Psoas muscle (tissue), 7 donors: ENCODE measurements at regions not wholly inside any gene's neighbourhood (a gene's known extent, or its start where the extent isn't known, plus 50 kb on each side); places are given as distances from the start of the nearest gene placed in this dataset.

Experiments used
- ATAC-seq, 4 donors: fragments of 200-7000 bp; cut with Tn5 transposase; one replicate each; pipeline ENCODE4 v1.9.1; 2020; ENCODE audit warnings: moderate library complexity in 3 of 4, mild to moderate bottlenecking in 2 of 4
- DNase-seq, 2 donors: peaks; one replicate each; pipeline ENCODE4 v3.0.0-alpha.2; 2020
- H3K27ac ChIP-seq: fragments of 200-600 bp; one replicate; pipeline ENCODE4 v1.8.0; 2022
- H3K27me3 ChIP-seq, 3 donors: fragments of 200-600 bp in 1 of 3; one replicate each; pipeline versions ENCODE4 v1.6.1 to v1.8.0; 2013 to 2022; ENCODE audit warnings: low read length in 2 of 3, mild to moderate bottlenecking in 2 of 3, moderate library complexity in 1 of 3; ENCODE audit not compliant: insufficient read depth in 3 of 3
- H3K36me3 ChIP-seq, 2 donors: fragments of 200-600 bp in 1 of 2; one replicate each; pipeline versions ENCODE4 v1.6.1 to v1.8.0; 2013 to 2022; ENCODE audit warnings: low read depth in 1 of 2, mild to moderate bottlenecking in 1 of 2, moderate library complexity in 1 of 2; ENCODE audit not compliant: insufficient read depth in 1 of 2
- H3K4me1 ChIP-seq: fragments of 200-600 bp; one replicate; pipeline ENCODE4 v1.8.0; 2022
- H3K4me3 ChIP-seq: fragments of 200-600 bp; one replicate; pipeline ENCODE4 v1.8.0; 2022; ENCODE audit warnings: mild to moderate bottlenecking
- H3K9me3 ChIP-seq: fragments of 200-600 bp; one replicate; pipeline ENCODE4 v1.8.0; 2022
- CTCF ChIP-seq: fragments of 200-600 bp; IDR thresholded peaks from one replicate; pipeline ENCODE4 v1.8.0; 2022; ENCODE audit warnings: antibody characterized with exemption
- WGBS, 3 donors: extraction: QIAGEN DNeasy Blood & Tissue Kit; methylation state at CpG; one replicate each; pipeline versions ENCODE4 v1.1.6 to v1.1.7; 2013; 5-methylcytosine and 5-hydroxymethylcytosine counted together
- intact Hi-C, 2 donors: fragments of 100-400 bp; cut with DNase I; formaldehyde crosslinking; loops; one replicate each; pipeline versions ENCODE4 v1.11.0 to v1.14.2; 2022
- donor health status: healthy with polysubstance abuse.
- donor health status: DM: no; HTN: no; CAD: no; lungs with moderate emphysema.
- donor health status: Bipolar disorder and iron deficiency.
- donor health status: healthy.
- donor health status: DM: yes; HTN: yes; CAD: no.
- donor health status: DM: no; HTN: no; CAD: no.
- donor health status: DM: yes; HTN: yes; CAD: no.

- intact Hi-C loops = no loop called here
- H3K9me3 ChIP-seq = no peaks in the 10 kb centered on the region
- H3K27me3 ChIP-seq = no peaks in the 10 kb centered on the region
- H3K27ac ChIP-seq = no peak overlapping the region
- no peaks in the 10 kb centered on the region for H3K4me1 ChIP-seq
- ATAC-seq = no peak
- TF ChIP-seq CTCF = no peak
- no peaks in the 10 kb centered on the region for H3K36me3 ChIP-seq
- DNase-seq = no peak
- 35 to 46% (median 41%) methylated on average over 6 of the region's 6 CpGs for WGBS, 3 donors
- H3K4me3 ChIP-seq = no peak overlapping the region
Observed at GRCh38 chr12:125376422-125376821, 311.2 kb downstream of the AACS start.

GRCh38 chr12:125377093-125377492 lies 311.9 kb downstream of the AACS start:
- 86 to 89% (median 87%) methylated on average over 1 of the region's 1 CpG for WGBS, 3 donors
- H3K27ac ChIP-seq = no peak overlapping the region
- ATAC-seq = no peak
- TF ChIP-seq CTCF = no peak
- no peaks in the 10 kb centered on the region for H3K4me1 ChIP-seq
- intact Hi-C loops = no loop called here
- no peaks in the 10 kb centered on the region for H3K36me3 ChIP-seq
- no peaks in the 10 kb centered on the region for H3K9me3 ChIP-seq
- no peak overlapping the region for H3K4me3 ChIP-seq
- no peak for DNase-seq
- no peaks in the 10 kb centered on the region for H3K27me3 ChIP-seq

- 78 to 82% (median 79%) methylated on average over 4 of the region's 4 CpGs for WGBS, 3 donors
- no peaks in the 10 kb centered on the region for H3K36me3 ChIP-seq
- H3K4me3 ChIP-seq = no peak overlapping the region
- DNase-seq (no peak), ATAC-seq (no peak)
- TF ChIP-seq CTCF = no peak
- intact Hi-C loops = no loop called here
- H3K4me1 ChIP-seq = no peaks in the 10 kb centered on the region
- H3K27me3 ChIP-seq = no peaks in the 10 kb centered on the region
- H3K27ac ChIP-seq = no peak overlapping the region
- H3K9me3 ChIP-seq = no peaks in the 10 kb centered on the region
Observed at GRCh38 chr12:125381373-125381772, 316.1 kb downstream of the AACS start.

- Histone ChIP-seq H3K4me3 (no peak overlapping the region), H3K9me3 (no peaks in the 10 kb centered on the region), H3K4me1 (no peaks in the 10 kb centered on the region), H3K27ac (no peak overlapping the region), H3K27me3 (peaks cover 0 to 3% (median 0%) of the 10 kb centered on the region in 3 donors), H3K36me3 (no peaks in the 10 kb centered on the region)
- ATAC-seq (no peak), DNase-seq (no peak)
- 38 to 47% (median 43%) methylated on average over 4 of the region's 4 CpGs for WGBS, 3 donors
- intact Hi-C loops = no loop called here
- no peak for TF ChIP-seq CTCF
Observed at GRCh38 chr12:125382926-125383325, 317.7 kb downstream of the AACS start.

- TF ChIP-seq CTCF = no peak
- H3K4me3 ChIP-seq = no peak overlapping the region
- ATAC-seq (no peak), DNase-seq (no peak)
- no peaks in the 10 kb centered on the region for H3K9me3 ChIP-seq
- no peaks in the 10 kb centered on the region for H3K4me1 ChIP-seq
- H3K27me3 ChIP-seq = peaks cover 0 to 3% (median 0%) of the 10 kb centered on the region in 3 donors
- no peak overlapping the region for H3K27ac ChIP-seq
- intact Hi-C loops = no loop called here
- 50 to 84% (median 65%) methylated on average over 1 of the region's 1 CpG for WGBS, 3 donors
- no peaks in the 10 kb centered on the region for H3K36me3 ChIP-seq
Observed at GRCh38 chr12:125386652-125387051, 321.4 kb downstream of the AACS start.
